Activated CD4-positive, alpha-beta T cell treated with anti-CD3 and anti-CD28 coated beads, Interleukin-2, amount 10 ng/mL, durations not matched to agents 7 days and 5 days (primary cell): ENCODE measurements at regions not wholly inside any gene's neighbourhood (a gene's known extent, or its start where the extent isn't known, plus 50 kb on each side); places are given as distances from the start of the nearest gene placed in this dataset.
"Not testable (repeated sequence)": the region's sequence is repeated elsewhere in the genome, so short reads cannot be mapped to it uniquely, and the experiment has no call there.

Experiments
- CTCF ChIA-PET: fragments of 350-600 bp; sonication (Branson Sonifier 250); formaldehyde crosslinking; loops from one replicate; lab custom pipeline; 2021; ENCODE audit warnings: antibody characterized with exemption; lab: Charles Lee
- POLR2A ChIA-PET: fragments of 350-600 bp; sonication (Branson Sonifier 250); formaldehyde crosslinking; loops from one replicate; lab custom pipeline; 2021; ENCODE audit warnings: antibody characterized with exemption; lab: Charles Lee
- DNase-seq: peaks from one replicate; pipeline ENCODE4 v3.0.0-alpha.2; 2020
- H3K27ac Mint-ChIP-seq: one replicate; pipeline ENCODE4 v1.8.0; 2021; ENCODE audit warnings: mild to moderate bottlenecking, moderate library complexity, mixed read lengths
- H3K27me3 Mint-ChIP-seq: one replicate; pipeline ENCODE4 v1.8.0; 2021; ENCODE audit warnings: mixed read lengths
- H3K36me3 Mint-ChIP-seq: one replicate; pipeline ENCODE4 v1.8.0; 2021; ENCODE audit warnings: low read depth, mixed read lengths
- H3K4me1 Mint-ChIP-seq: one replicate; pipeline ENCODE4 v1.8.0; 2021; ENCODE audit warnings: mixed read lengths
- H3K4me3 Mint-ChIP-seq: one replicate; pipeline ENCODE4 v1.8.0; 2021; ENCODE audit warnings: mild to moderate bottlenecking, moderate library complexity, mixed read lengths
- H3K9me3 Mint-ChIP-seq: one replicate; pipeline ENCODE4 v1.8.0; 2021; ENCODE audit warnings: mixed read lengths

GRCh38 chr4:34485252-34485651 is 1759.1 kb downstream of the ARAP2 start:
- H3K27ac Mint-ChIP-seq = no peak overlapping the region
- ChIA-PET CTCF (no interaction called here), POLR2A (no interaction called here)
- H3K9me3 Mint-ChIP-seq = peaks cover 3% of the 10 kb centered on the region
- H3K4me3 Mint-ChIP-seq = no peak overlapping the region
- H3K4me1 Mint-ChIP-seq = no peaks in the 10 kb centered on the region
- no peak for DNase-seq
- no peaks in the 10 kb centered on the region for H3K36me3 Mint-ChIP-seq
- no peaks in the 10 kb centered on the region for H3K27me3 Mint-ChIP-seq

- no peak overlapping the region for H3K27ac Mint-ChIP-seq
- H3K9me3 Mint-ChIP-seq = no peaks in the 10 kb centered on the region
- no peaks in the 10 kb centered on the region for H3K36me3 Mint-ChIP-seq
- H3K4me1 Mint-ChIP-seq = no peaks in the 10 kb centered on the region
- no peak for DNase-seq
- H3K4me3 Mint-ChIP-seq = no peak overlapping the region
- POLR2A ChIA-PET = no interaction called here
- CTCF ChIA-PET = interaction anchor here (0.7 to 1.5 kb wide), 2 partner anchors 10 to 14 kb away, joined by 3 to 4 read pairs; no protein-coding TSS in a partner anchor
- no peaks in the 10 kb centered on the region for H3K27me3 Mint-ChIP-seq
These were observed 1757.6 kb downstream of the ARAP2 start for GRCh38 chr4:34486461-34487363.

DNA sequence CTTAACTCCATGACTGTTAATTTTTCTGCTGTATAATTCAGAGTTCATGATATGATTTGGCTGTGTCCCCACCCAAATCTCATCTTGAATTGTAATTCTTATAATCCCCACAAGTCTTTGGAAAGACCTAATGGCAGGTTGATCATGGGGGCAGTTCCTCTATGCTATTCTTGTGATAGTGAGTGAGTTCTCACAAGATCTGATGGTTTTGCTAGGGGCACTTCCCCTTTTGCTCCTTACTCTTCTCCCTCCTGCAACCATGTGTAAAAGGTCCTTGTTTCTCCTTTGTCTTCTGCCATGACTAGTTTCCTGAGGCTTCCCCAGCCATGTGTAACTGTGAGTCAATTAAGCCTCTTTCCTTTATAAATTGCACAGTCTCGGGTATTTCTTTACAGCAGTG is 1751.9 kb downstream of the ARAP2 start:
- no peak for DNase-seq
- CTCF ChIA-PET = no interaction called here
- no peaks in the 10 kb centered on the region for H3K27me3 Mint-ChIP-seq
- no peaks in the 10 kb centered on the region for H3K4me1 Mint-ChIP-seq
- no peaks in the 10 kb centered on the region for H3K36me3 Mint-ChIP-seq
- H3K9me3 Mint-ChIP-seq = peaks cover 2% of the 10 kb centered on the region
- no peak overlapping the region for H3K27ac Mint-ChIP-seq
- no peak overlapping the region for H3K4me3 Mint-ChIP-seq
- POLR2A ChIA-PET = no interaction called here

- Mint-ChIP-seq H3K36me3 (no peaks in the 10 kb centered on the region), H3K4me1 (no peaks in the 10 kb centered on the region), H3K9me3 (peaks cover 2% of the 10 kb centered on the region), H3K27ac (no peak overlapping the region), H3K4me3 (no peak overlapping the region), H3K27me3 (no peaks in the 10 kb centered on the region)
- ChIA-PET CTCF (no interaction called here), POLR2A (no interaction called here)
- DNase-seq = no peak
These were observed 1742.2 kb downstream of the ARAP2 start for GRCh38 chr4:34502086-34502485.

DNA sequence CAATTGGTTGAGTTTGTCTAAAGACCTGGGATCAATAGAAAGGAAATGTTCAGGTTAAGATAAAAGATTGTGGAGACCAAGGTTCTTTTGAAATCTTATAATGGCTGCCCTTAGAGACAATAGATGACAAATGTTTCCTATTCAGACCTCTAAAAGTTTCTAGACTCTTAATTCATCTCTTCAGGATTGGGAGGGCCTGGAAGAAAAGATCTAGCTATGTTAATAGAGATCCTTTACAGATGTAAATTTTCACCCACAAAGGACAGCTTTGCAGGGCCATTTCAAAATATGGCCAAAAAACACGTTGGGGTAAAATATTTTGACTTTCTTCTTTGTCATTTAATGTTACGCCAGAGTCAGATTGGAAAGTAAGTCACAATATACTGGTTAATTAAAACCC is 1739.6 kb downstream of the ARAP2 start:
- POLR2A ChIA-PET = not testable (repeated sequence)

GRCh38 chr4:34506511-34507092 is 1737.7 kb downstream of the ARAP2 start:
- DNase-seq, H3K27ac Mint-ChIP-seq: not testable (repeated sequence)

More for the DNA sequence above, 1739.6 kb downstream of the ARAP2 start:
- H3K4me3 Mint-ChIP-seq, CTCF ChIA-PET, H3K4me1 Mint-ChIP-seq, H3K27ac Mint-ChIP-seq, H3K9me3 Mint-ChIP-seq, H3K36me3 Mint-ChIP-seq, H3K27me3 Mint-ChIP-seq, DNase-seq: not testable (repeated sequence)

DNA sequence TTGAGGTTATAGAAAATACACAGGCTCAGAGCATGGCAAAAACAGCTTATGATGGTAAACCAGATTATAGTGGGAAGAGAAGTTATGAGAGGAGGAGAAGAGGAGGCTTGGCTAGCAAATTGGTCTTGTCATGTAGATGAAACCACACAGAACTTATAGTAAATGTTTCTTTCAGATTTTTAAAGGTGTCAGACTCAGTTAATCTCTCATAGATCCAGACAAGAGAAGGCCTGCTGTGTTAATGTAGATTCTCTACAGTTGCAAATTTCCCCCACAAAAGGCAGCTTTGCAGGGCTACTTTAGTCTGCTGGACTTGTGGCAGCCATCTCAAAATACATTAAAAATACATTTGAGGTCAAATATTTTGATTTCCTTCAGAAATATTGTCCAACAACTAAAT is 1731.7 kb downstream of the ARAP2 start:
- peaks cover 10% of the 10 kb centered on the region for H3K9me3 Mint-ChIP-seq
- ChIA-PET CTCF (no interaction called here), POLR2A (no interaction called here)
- no peaks in the 10 kb centered on the region for H3K36me3 Mint-ChIP-seq
- no peaks in the 10 kb centered on the region for H3K27me3 Mint-ChIP-seq
- no peak overlapping the region for H3K4me3 Mint-ChIP-seq
- no peaks in the 10 kb centered on the region for H3K4me1 Mint-ChIP-seq
- H3K27ac Mint-ChIP-seq = no peak overlapping the region
- DNase-seq = no peak

More at GRCh38 chr4:34506511-34507092, 1737.7 kb downstream of the ARAP2 start:
- H3K36me3 Mint-ChIP-seq, H3K4me3 Mint-ChIP-seq, H3K27me3 Mint-ChIP-seq, H3K9me3 Mint-ChIP-seq, H3K4me1 Mint-ChIP-seq, CTCF ChIA-PET: not testable (repeated sequence)
- POLR2A ChIA-PET = interaction anchor here (0.6 kb wide), 1 partner anchor 1234 kb away, joined by 4 read pairs; no protein-coding TSS in a partner anchor

- H3K4me1 Mint-ChIP-seq = no peaks in the 10 kb centered on the region
- ChIA-PET POLR2A (no interaction called here), CTCF (no interaction called here)
These were observed 1727.8 kb downstream of the ARAP2 start for GRCh38 chr4:34516524-34516923.

GRCh38 chr4:34534916-34535315 is 1709.4 kb downstream of the ARAP2 start:
- Mint-ChIP-seq H3K36me3 (no peaks in the 10 kb centered on the region), H3K9me3 (peaks cover 2% of the 10 kb centered on the region), H3K27me3 (no peaks in the 10 kb centered on the region), H3K4me1 (no peaks in the 10 kb centered on the region), H3K27ac (no peak overlapping the region), H3K4me3 (no peak overlapping the region)
- DNase-seq = no peak
- ChIA-PET POLR2A (no interaction called here), CTCF (no interaction called here)

More at GRCh38 chr4:34516524-34516923, 1727.8 kb downstream of the ARAP2 start:
- DNase-seq = no peak
- Mint-ChIP-seq H3K36me3 (no peaks in the 10 kb centered on the region), H3K4me3 (no peak overlapping the region), H3K9me3 (peaks cover 10% of the 10 kb centered on the region), H3K27me3 (no peaks in the 10 kb centered on the region), H3K27ac (no peak overlapping the region)

DNA sequence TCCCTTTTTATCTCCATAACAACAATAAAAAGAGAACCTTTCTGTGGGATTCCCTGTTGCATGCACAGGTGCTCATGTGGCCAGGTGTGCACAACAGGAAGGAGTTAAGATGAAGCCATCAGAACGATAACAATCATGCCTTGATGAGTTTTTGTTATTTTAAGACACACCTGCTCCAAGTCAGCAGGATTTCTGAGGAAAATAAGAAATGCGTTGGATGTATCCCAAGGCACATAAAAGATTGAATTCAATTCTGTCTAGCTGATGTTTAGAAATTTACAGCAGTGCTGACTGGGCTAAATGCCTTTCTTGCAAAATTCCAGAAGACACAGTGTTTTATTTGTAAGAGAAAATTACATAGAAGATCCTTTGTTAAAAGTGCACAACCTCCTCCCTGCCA is 1678.2 kb downstream of the ARAP2 start:
- no peaks in the 10 kb centered on the region for H3K27me3 Mint-ChIP-seq
- no peaks in the 10 kb centered on the region for H3K36me3 Mint-ChIP-seq
- no peaks in the 10 kb centered on the region for H3K9me3 Mint-ChIP-seq
- H3K4me3 Mint-ChIP-seq = no peak overlapping the region
- H3K4me1 Mint-ChIP-seq = no peaks in the 10 kb centered on the region
- DNase-seq = no peak
- ChIA-PET CTCF (no interaction called here), POLR2A (no interaction called here)
- no peak overlapping the region for H3K27ac Mint-ChIP-seq

DNA sequence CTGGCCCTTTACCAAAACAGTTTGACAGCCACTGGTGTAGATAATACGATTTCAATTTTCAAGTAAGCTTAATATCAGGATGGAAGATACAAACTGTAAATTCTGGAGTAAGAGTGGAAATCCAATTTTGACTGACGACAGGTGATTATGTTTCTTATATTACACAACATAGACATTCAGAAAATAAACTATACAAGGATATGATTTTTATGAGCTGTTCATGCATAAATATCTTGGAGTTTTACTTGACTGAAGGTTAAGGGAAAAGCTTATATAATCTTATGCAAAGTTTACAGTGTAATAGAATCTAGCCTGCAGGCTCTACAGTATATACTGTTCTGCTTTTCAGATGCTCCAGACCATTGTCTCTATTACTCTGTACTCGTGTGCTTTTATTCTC is 1672.3 kb downstream of the ARAP2 start:
- POLR2A ChIA-PET = no interaction called here
- Mint-ChIP-seq H3K4me3 (no peak overlapping the region), H3K4me1 (no peaks in the 10 kb centered on the region), H3K27ac (no peak overlapping the region), H3K27me3 (no peaks in the 10 kb centered on the region), H3K36me3 (no peaks in the 10 kb centered on the region), H3K9me3 (peaks cover 2% of the 10 kb centered on the region)
- CTCF ChIA-PET = no interaction called here
- no peak for DNase-seq

- H3K27me3 Mint-ChIP-seq = no peaks in the 10 kb centered on the region
- CTCF ChIA-PET = no interaction called here
These were observed 1629.0 kb downstream of the ARAP2 start for GRCh38 chr4:34615315-34615714.

DNA sequence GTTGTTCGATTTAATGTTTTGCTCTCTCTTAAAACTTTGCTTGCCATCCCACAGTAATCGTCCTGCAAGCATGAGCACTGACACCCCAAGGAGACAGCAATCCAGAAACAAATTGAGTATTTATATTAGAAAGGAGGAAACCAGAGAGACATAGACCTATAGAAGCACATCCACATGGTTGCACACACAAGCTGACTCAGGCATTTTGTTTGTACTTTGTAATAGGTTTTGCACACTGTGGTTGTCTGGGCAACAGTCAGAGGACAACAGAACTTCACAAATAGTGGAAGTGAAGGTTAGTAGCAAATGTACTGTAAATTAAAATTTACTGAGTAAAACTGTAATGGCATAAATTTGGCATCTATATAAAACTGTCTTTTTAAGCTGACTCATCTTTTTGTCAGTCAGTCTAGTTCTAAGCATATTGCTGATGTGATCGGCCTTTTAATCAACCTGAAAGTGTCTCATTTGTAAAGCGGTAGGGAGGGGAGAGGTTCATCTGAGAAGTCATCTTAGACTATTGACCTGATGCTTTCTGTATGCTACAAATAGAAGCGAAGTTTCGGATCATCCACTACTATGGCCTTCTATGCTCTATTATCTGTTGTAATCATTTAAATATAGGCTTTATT is 1624.7 kb downstream of the ARAP2 start:
- POLR2A ChIA-PET = no interaction called here
- Mint-ChIP-seq H3K36me3 (no peaks in the 10 kb centered on the region), H3K9me3 (peaks cover 2% of the 10 kb centered on the region), H3K27ac (no peak overlapping the region), H3K27me3 (no peaks in the 10 kb centered on the region), H3K4me3 (no peak overlapping the region), H3K4me1 (no peaks in the 10 kb centered on the region)
- CTCF ChIA-PET = no interaction called here
- no peak for DNase-seq

More at GRCh38 chr4:34615315-34615714, 1629.0 kb downstream of the ARAP2 start:
- no peaks in the 10 kb centered on the region for H3K4me1 Mint-ChIP-seq
- no peak overlapping the region for H3K27ac Mint-ChIP-seq
- DNase-seq = no peak
- POLR2A ChIA-PET = no interaction called here
- H3K36me3 Mint-ChIP-seq = no peaks in the 10 kb centered on the region
- no peak overlapping the region for H3K4me3 Mint-ChIP-seq
- no peaks in the 10 kb centered on the region for H3K9me3 Mint-ChIP-seq
